Glutamatergic neuron (in vitro differentiated cells): ENCODE measurements at regions not wholly inside any gene's neighbourhood (a gene's known extent, or its start where the extent isn't known, plus 50 kb on each side); places are given as distances from the start of the nearest gene placed in this dataset.

Experiments used
- DNase-seq: peaks from one replicate; pipeline ENCODE4 v3.0.0; 2022
- H3K27ac Mint-ChIP-seq: one replicate; pipeline ENCODE4 v1.8.0; 2020; ENCODE audit warnings: mild to moderate bottlenecking, mixed read lengths, inconsistent platforms; ENCODE audit not compliant: unreplicated experiment
- H3K27me3 Mint-ChIP-seq: one replicate; pipeline ENCODE4 v1.8.0; 2020; ENCODE audit warnings: mild to moderate bottlenecking, moderate library complexity, mixed read lengths, inconsistent platforms; ENCODE audit not compliant: unreplicated experiment
- H3K36me3 Mint-ChIP-seq: one replicate; pipeline ENCODE4 v1.8.0; 2020; ENCODE audit warnings: mild to moderate bottlenecking, mixed read lengths, inconsistent platforms; ENCODE audit not compliant: unreplicated experiment
- H3K4me1 Mint-ChIP-seq: one replicate; pipeline ENCODE4 v1.8.0; 2020; ENCODE audit warnings: mild to moderate bottlenecking, low read depth, mixed read lengths, inconsistent platforms; ENCODE audit not compliant: unreplicated experiment
- H3K4me3 Mint-ChIP-seq: one replicate; pipeline ENCODE4 v1.8.0; 2020; ENCODE audit warnings: mild to moderate bottlenecking, mixed read lengths, inconsistent platforms; ENCODE audit not compliant: unreplicated experiment
- H3K9me3 Mint-ChIP-seq: one replicate; pipeline ENCODE4 v1.8.0; 2020; ENCODE audit warnings: mild to moderate bottlenecking, moderate library complexity, mixed read lengths, inconsistent platforms; ENCODE audit not compliant: unreplicated experiment
- CTCF ChIP-seq: fragments of 200-600 bp; sonication (generic); IDR thresholded peaks from one replicate; pipeline ENCODE4 v1.5.0; 2021; ENCODE audit not compliant: partially characterized antibody, unreplicated experiment

GRCh38 chr6:1035401-1035800 is 276.5 kb upstream of the FOXQ1 start:
- Mint-ChIP-seq H3K4me3 (no peak overlapping the region), H3K9me3 (peaks cover 2% of the 10 kb centered on the region), H3K36me3 (no peaks in the 10 kb centered on the region), H3K4me1 (peaks cover 7% of the 10 kb centered on the region), H3K27me3 (peaks cover 2% of the 10 kb centered on the region), H3K27ac (no peak overlapping the region)
- TF ChIP-seq CTCF: no peak
- no peak for DNase-seq

GRCh38 chr6:1031720-1032119 is 280.2 kb upstream of the FOXQ1 start:
- DNase-seq: no peak
- Mint-ChIP-seq H3K4me1 (peaks cover 7% of the 10 kb centered on the region), H3K36me3 (no peaks in the 10 kb centered on the region), H3K9me3 (peaks cover 5% of the 10 kb centered on the region), H3K27me3 (no peaks in the 10 kb centered on the region), H3K4me3 (no peak overlapping the region), H3K27ac (no peak overlapping the region)
- no peak for TF ChIP-seq CTCF

- peaks cover 7% of the 10 kb centered on the region for H3K4me1 Mint-ChIP-seq
- peak overlapping the region; percentile 5 for H3K4me3 Mint-ChIP-seq
- DNase-seq: peak; percentile 31
- peak overlapping the region; percentile 60 for H3K27ac Mint-ChIP-seq
- no peaks in the 10 kb centered on the region for H3K36me3 Mint-ChIP-seq
- TF ChIP-seq CTCF: no peak
- no peaks in the 10 kb centered on the region for H3K27me3 Mint-ChIP-seq
- peaks cover 8% of the 10 kb centered on the region for H3K9me3 Mint-ChIP-seq
Observed at GRCh38 chr6:1029141-1029540, 282.8 kb upstream of the FOXQ1 start.

GRCh38 chr6:1028723-1029122 is 283.2 kb upstream of the FOXQ1 start:
- Mint-ChIP-seq H3K27ac (peak overlapping the region; percentile 60), H3K36me3 (no peaks in the 10 kb centered on the region), H3K27me3 (no peaks in the 10 kb centered on the region), H3K4me3 (peak overlapping the region; percentile 5), H3K9me3 (peaks cover 8% of the 10 kb centered on the region), H3K4me1 (peaks cover 7% of the 10 kb centered on the region)
- no peak for DNase-seq
- TF ChIP-seq CTCF: no peak

DNA sequence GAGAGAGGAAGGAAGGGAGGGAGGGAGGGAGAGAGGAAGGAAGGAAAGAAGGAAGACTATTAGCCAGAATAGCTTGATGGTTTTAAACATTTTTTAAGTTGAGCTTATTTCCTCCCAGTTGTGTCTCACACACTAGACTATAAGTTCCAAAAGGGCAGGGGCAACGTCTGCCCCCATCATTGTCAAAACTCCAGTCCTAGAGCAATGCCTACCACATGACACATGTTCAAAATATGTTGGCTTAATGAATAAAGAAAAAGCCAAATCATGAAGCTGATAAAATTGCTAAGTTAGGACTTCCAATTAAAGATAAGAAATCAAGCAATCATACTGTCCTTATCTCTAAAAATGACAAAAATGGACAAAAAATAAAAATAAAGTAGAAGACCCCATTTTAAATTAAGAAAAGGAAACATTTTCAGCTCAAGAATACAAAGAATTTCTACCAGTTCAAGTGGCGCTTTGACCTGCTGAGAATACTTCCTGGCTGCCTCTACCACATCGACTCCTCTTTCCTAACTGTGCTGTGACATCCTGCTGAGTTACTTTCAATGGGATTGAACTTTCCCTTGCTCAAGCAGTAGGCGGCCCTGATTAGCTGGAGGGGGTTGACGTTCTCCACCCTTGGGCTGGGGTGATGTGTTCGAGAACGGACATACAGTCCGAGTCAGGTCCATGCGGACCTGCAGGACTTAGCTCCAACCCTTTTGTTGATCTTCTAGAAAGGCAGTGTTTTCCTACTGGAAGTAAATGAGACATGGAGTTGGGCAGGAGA is 283.9 kb upstream of the FOXQ1 start:
- H3K4me3 Mint-ChIP-seq: no peak overlapping the region
- H3K4me1 Mint-ChIP-seq: peaks cover 7% of the 10 kb centered on the region
- no peak overlapping the region for H3K27ac Mint-ChIP-seq
- H3K27me3 Mint-ChIP-seq: no peaks in the 10 kb centered on the region
- no peak for DNase-seq
- peaks cover 8% of the 10 kb centered on the region for H3K9me3 Mint-ChIP-seq
- TF ChIP-seq CTCF: no peak
- H3K36me3 Mint-ChIP-seq: no peaks in the 10 kb centered on the region
